CMK (cell line): ENCODE measurements at regions not wholly inside any gene's neighbourhood (a gene's known extent, or its start where the extent isn't known, plus 50 kb on each side); places are given as distances from the start of the nearest gene placed in this dataset.

Experiments
- DNase-seq: peaks from one replicate; pipeline ENCODE4 v3.0.0-alpha.2; 2010; ENCODE audit warnings: low read depth

GRCh38 chr14:101215927-101216326 is 312.4 kb upstream of the RTL1 start:
- no peak for DNase-seq

- DNase-seq: no peak
Observed at GRCh38 chr14:101216366-101217079, 313.0 kb upstream of the RTL1 start.

GRCh38 chr14:101217080-101217463 is 313.6 kb upstream of the RTL1 start:
- no peak for DNase-seq

- no peak for DNase-seq
Observed at GRCh38 chr14:101217616-101218371, 314.3 kb upstream of the RTL1 start.

GRCh38 chr14:101219896-101220703 is 316.6 kb upstream of the RTL1 start:
- no peak for DNase-seq

GRCh38 chr14:101220921-101221510 is 317.5 kb upstream of the RTL1 start:
- no peak for DNase-seq

- no peak for DNase-seq
Observed at GRCh38 chr14:101221549-101222160, 318.1 kb upstream of the RTL1 start.

- no peak for DNase-seq
Observed at GRCh38 chr14:101222362-101223070, 319.0 kb upstream of the RTL1 start.

GRCh38 chr14:101223127-101223526 is 319.6 kb upstream of the RTL1 start:
- DNase-seq: no peak

- no peak for DNase-seq
Observed at GRCh38 chr14:101223561-101224162, 320.1 kb upstream of the RTL1 start.

GRCh38 chr14:101224356-101225156 is 321.0 kb upstream of the RTL1 start:
- DNase-seq: no peak

- DNase-seq: peak; percentile 81
Observed at GRCh38 chr14:101225157-101226152, 321.9 kb upstream of the RTL1 start.

GRCh38 chr14:101226265-101226602 is 322.7 kb upstream of the RTL1 start:
- no peak for DNase-seq

GRCh38 chr14:101226603-101227425 is 323.3 kb upstream of the RTL1 start:
- no peak for DNase-seq

GRCh38 chr14:101227611-101228594 is 324.4 kb upstream of the RTL1 start:
- no peak for DNase-seq

- DNase-seq: no peak
Observed at GRCh38 chr14:101228949-101229541, 325.5 kb upstream of the RTL1 start.
